SK-N-SH treated with all-trans-retinoic acid at 6 μM for 48 hours (cell line): ENCODE measurements at regions not wholly inside any gene's neighbourhood (a gene's known extent, or its start where the extent isn't known, plus 50 kb on each side); places are given as distances from the start of the nearest gene placed in this dataset.

ENCODE experiments used
- ATAC-seq: fragments of 200-7000 bp; cut with Tn5 transposase; 3 replicates; pipeline ENCODE4 v1.9.1; 2020; ENCODE audit warnings: mild to moderate bottlenecking, moderate library complexity
- ARNTL ChIP-seq: fragments of 450-650 bp; formaldehyde crosslinking; IDR thresholded peaks from 2 replicates; pipeline ENCODE4 v1.5.0; 2020; ENCODE audit warnings: low read depth, mild to moderate bottlenecking, moderate library complexity, borderline replicate concordance
- CREB5 ChIP-seq: fragments of 250-450 bp; sonication (Bioruptor Pico); IDR thresholded peaks from 2 replicates; pipeline ENCODE4 v1.5.1; 2020; ENCODE audit warnings: low read depth, mild to moderate bottlenecking, moderate library complexity
- CSDC2 ChIP-seq: fragments of 250-450 bp; sonication (Bioruptor Pico); IDR thresholded peaks from 2 replicates; pipeline ENCODE4 v1.5.0; 2020; ENCODE audit warnings: mild to moderate bottlenecking, moderate library complexity
- ESRRG ChIP-seq: fragments of 250-450 bp; sonication (Bioruptor Pico); IDR thresholded peaks from 2 replicates; pipeline ENCODE4 v1.6.1; 2021; ENCODE audit warnings: mild to moderate bottlenecking
- GLIS3 ChIP-seq: fragments of 250-450 bp; sonication (Bioruptor Pico); IDR thresholded peaks from 2 replicates; pipeline ENCODE4 v1.5.0; 2020; ENCODE audit warnings: mild to moderate bottlenecking, moderate library complexity
- ISL1 ChIP-seq: fragments of 250-450 bp; sonication (Bioruptor Pico); IDR thresholded peaks from 2 replicates; pipeline ENCODE4 v2.1.2; 2022; ENCODE audit warnings: mild to moderate bottlenecking, moderate library complexity
- OSR1 ChIP-seq: fragments of 250-450 bp; sonication (Bioruptor Pico); IDR thresholded peaks from 2 replicates; pipeline ENCODE4 v1.8.0; 2022; ENCODE audit warnings: moderate library complexity, mild to moderate bottlenecking, inconsistent platforms
- PATZ1 ChIP-seq: fragments of 250-450 bp; sonication (Bioruptor Pico); IDR thresholded peaks from 2 replicates; pipeline ENCODE4 v1.8.0; 2020; ENCODE audit warnings: mild to moderate bottlenecking, moderate library complexity, borderline replicate concordance
- PPARA ChIP-seq: fragments of 250-450 bp; sonication (Bioruptor Pico); IDR thresholded peaks from 2 replicates; pipeline ENCODE4 v1.5.0; 2020; ENCODE audit warnings: mild to moderate bottlenecking, borderline replicate concordance
- RARB ChIP-seq: fragments of 250-450 bp; sonication (Bioruptor Pico); IDR thresholded peaks from 2 replicates; pipeline ENCODE4 v1.8.0; 2021; ENCODE audit warnings: mild to moderate bottlenecking, moderate library complexity
- SNAI2 ChIP-seq: fragments of 250-450 bp; sonication (Bioruptor Pico); IDR thresholded peaks from 2 replicates; pipeline ENCODE4 v1.5.0; 2020; ENCODE audit warnings: mild to moderate bottlenecking, moderate library complexity
- TCF4 ChIP-seq: fragments of 250-450 bp; sonication (Bioruptor Pico); IDR thresholded peaks from 2 replicates; pipeline ENCODE4 v1.8.0; 2021; ENCODE audit warnings: mild to moderate bottlenecking, moderate library complexity, borderline replicate concordance
- TOX ChIP-seq: fragments of 250-450 bp; sonication (Bioruptor Pico); IDR thresholded peaks from 2 replicates; pipeline ENCODE4 v1.8.0; 2021; ENCODE audit warnings: mild to moderate bottlenecking, moderate library complexity, borderline replicate concordance
- TSHZ2 ChIP-seq: fragments of 250-450 bp; sonication (Bioruptor Pico); IDR thresholded peaks from 2 replicates; pipeline ENCODE4 v1.5.0; 2020; ENCODE audit warnings: mild to moderate bottlenecking, moderate library complexity
- ZC3H10 ChIP-seq: fragments of 250-450 bp; sonication (Bioruptor Pico); IDR thresholded peaks from 2 replicates; pipeline ENCODE4 v1.5.1; 2021; ENCODE audit warnings: mild to moderate bottlenecking, moderate library complexity
- ZFP3 ChIP-seq: fragments of 250-450 bp; sonication (Bioruptor Pico); IDR thresholded peaks from 2 replicates; pipeline ENCODE4 v1.5.0; 2020; ENCODE audit warnings: mild to moderate bottlenecking, moderate library complexity
- ZFP30 ChIP-seq: fragments of 450-650 bp; formaldehyde crosslinking; IDR thresholded peaks from 2 replicates; pipeline ENCODE4 v1.5.0; 2022; ENCODE audit warnings: mild to moderate bottlenecking, moderate library complexity
- ZNF565 ChIP-seq: fragments of 450-650 bp; formaldehyde crosslinking; conservative IDR thresholded peaks from 2 replicates; pipeline ENCODE4 v1.5.0; 2020; ENCODE audit warnings: low read depth, mild to moderate bottlenecking, moderate library complexity
- ZNF70 ChIP-seq: fragments of 450-650 bp; formaldehyde crosslinking; IDR thresholded peaks from 2 replicates; pipeline ENCODE4 v1.5.0; 2020; ENCODE audit warnings: mild to moderate bottlenecking, moderate library complexity
- ZNF8 ChIP-seq: fragments of 450-650 bp; formaldehyde crosslinking; IDR thresholded peaks from 2 replicates; pipeline ENCODE4 v1.5.0; 2020; ENCODE audit warnings: mild to moderate bottlenecking, moderate library complexity
- TF ChIP-seq, protein P1 (sequence below): fragments of 250-450 bp; sonication (Bioruptor Pico); IDR thresholded peaks from 2 replicates; pipeline ENCODE4 v1.5.1; 2021; ENCODE audit warnings: mild to moderate bottlenecking, moderate library complexity
- TF ChIP-seq, protein P2 (sequence below): fragments of 250-450 bp; sonication (Bioruptor Pico); IDR thresholded peaks from 2 replicates; pipeline ENCODE4 v1.8.0; 2021; ENCODE audit warnings: low read depth, mild to moderate bottlenecking, moderate library complexity, borderline replicate concordance

- TF ChIP-seq CREB5: no peak
- no peak for TF ChIP-seq PATZ1 (CRISPR knock-in tag)
- TF ChIP-seq TSHZ2 (CRISPR knock-in tag): no peak
- no peak for TF ChIP-seq ZFP3 (CRISPR knock-in tag)
- TF ChIP-seq ZFP30 (CRISPR knock-in tag): no peak
- TF ChIP-seq ZC3H10: no peak
- TF ChIP-seq GLIS3 (CRISPR knock-in tag): no peak
- TF ChIP-seq ZNF70 (CRISPR knock-in tag): no peak
- TF ChIP-seq ESRRG (CRISPR knock-in tag): no peak
- TF ChIP-seq TOX: no peak
- TF ChIP-seq, protein P1, sequence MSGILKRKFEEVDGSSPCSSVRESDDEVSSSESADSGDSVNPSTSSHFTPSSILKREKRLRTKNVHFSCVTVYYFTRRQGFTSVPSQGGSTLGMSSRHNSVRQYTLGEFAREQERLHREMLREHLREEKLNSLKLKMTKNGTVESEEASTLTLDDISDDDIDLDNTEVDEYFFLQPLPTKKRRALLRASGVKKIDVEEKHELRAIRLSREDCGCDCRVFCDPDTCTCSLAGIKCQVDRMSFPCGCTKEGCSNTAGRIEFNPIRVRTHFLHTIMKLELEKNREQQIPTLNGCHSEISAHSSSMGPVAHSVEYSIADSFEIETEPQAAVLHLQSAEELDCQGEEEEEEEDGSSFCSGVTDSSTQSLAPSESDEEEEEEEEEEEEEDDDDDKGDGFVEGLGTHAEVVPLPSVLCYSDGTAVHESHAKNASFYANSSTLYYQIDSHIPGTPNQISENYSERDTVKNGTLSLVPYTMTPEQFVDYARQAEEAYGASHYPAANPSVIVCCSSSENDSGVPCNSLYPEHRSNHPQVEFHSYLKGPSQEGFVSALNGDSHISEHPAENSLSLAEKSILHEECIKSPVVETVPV (CRISPR knock-in tag): no peak
- TF ChIP-seq PPARA (CRISPR knock-in tag): no peak
- ATAC-seq: no peak
These were observed 1349.6 kb upstream of the CDH8 start for GRCh38 chr16:63385714-63386432.

GRCh38 chr16:63373744-63374143, 1337.5 kb upstream of the CDH8 start:
- TF ChIP-seq ZC3H10: no peak
- no peak for ATAC-seq

GRCh38 chr16:63372815-63373214, 1336.6 kb upstream of the CDH8 start:
- TF ChIP-seq CSDC2 (no peak), TCF4 (CRISPR knock-in tag) (no peak), ZFP30 (CRISPR knock-in tag) (no peak), ARNTL (no peak), PATZ1 (CRISPR knock-in tag) (no peak), ISL1 (no peak), OSR1 (CRISPR knock-in tag) (no peak), ZNF70 (CRISPR knock-in tag) (no peak), RARB (CRISPR knock-in tag) (no peak), GLIS3 (CRISPR knock-in tag) (no peak), ZNF565 (no peak), ZNF8 (CRISPR knock-in tag) (no peak), SNAI2 (CRISPR knock-in tag) (no peak), TOX (no peak), ZFP3 (CRISPR knock-in tag) (no peak)
- TF ChIP-seq, protein P2, sequence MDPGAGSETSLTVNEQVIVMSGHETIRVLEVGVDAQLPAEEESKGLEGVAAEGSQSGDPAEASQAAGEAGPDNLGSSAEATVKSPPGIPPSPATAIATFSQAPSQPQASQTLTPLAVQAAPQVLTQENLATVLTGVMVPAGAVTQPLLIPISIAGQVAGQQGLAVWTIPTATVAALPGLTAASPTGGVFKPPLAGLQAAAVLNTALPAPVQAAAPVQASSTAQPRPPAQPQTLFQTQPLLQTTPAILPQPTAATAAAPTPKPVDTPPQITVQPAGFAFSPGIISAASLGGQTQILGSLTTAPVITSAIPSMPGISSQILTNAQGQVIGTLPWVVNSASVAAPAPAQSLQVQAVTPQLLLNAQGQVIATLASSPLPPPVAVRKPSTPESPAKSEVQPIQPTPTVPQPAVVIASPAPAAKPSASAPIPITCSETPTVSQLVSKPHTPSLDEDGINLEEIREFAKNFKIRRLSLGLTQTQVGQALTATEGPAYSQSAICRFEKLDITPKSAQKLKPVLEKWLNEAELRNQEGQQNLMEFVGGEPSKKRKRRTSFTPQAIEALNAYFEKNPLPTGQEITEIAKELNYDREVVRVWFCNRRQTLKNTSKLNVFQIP: no peak
- TF ChIP-seq, protein P1 (CRISPR knock-in tag): no peak
- no peak for ATAC-seq
